Keratinocyte (primary cell): ENCODE measurements at regions not wholly inside any gene's neighbourhood (a gene's known extent, or its start where the extent isn't known, plus 50 kb on each side); places are given as distances from the start of the nearest gene placed in this dataset.

ENCODE experiments used
- DNase-seq: peaks from one replicate; pipeline ENCODE4 v3.0.0-alpha.2; 2011; ENCODE audit warnings: low read depth, missing footprints, low spot score
- FAIRE-seq: peaks from 2 replicates; lab custom pipeline; 2011; peaks lifted over from hg19 to GRCh38; lab: Jason Lieb, UNC
- H2AFZ ChIP-seq: 2 replicates; pipeline ENCODE4 v1.6.0; 2012; ENCODE audit warnings: low read length, control low read depth, inconsistent platforms; ENCODE audit not compliant: control insufficient read depth
- H3K27ac ChIP-seq: 2 replicates; pipeline ENCODE4 v1.5.1; 2011; ENCODE audit warnings: low read length; ENCODE audit not compliant: control insufficient read depth, insufficient read depth
- H3K27me3 ChIP-seq: 3 replicates; pipeline ENCODE4 v1.6.0; 2011; ENCODE audit warnings: low read length; ENCODE audit not compliant: control insufficient read depth, insufficient read depth; ENCODE audit errors: extremely low read depth
- H3K36me3 ChIP-seq, 2 experiments: 2 replicates in 1 of 2; 3 replicates in 1 of 2; pipeline ENCODE4 v1.5.1; 2011; ENCODE audit warnings: low read length in 2 of 2, mild to moderate bottlenecking in 1 of 2; ENCODE audit not compliant: control insufficient read depth in 2 of 2, insufficient read depth in 2 of 2; ENCODE audit errors: extremely low read depth in 1 of 2
- H3K4me1 ChIP-seq: 3 replicates; pipeline ENCODE4 v1.5.1; 2011; ENCODE audit warnings: low read length; ENCODE audit not compliant: control insufficient read depth, insufficient read depth; ENCODE audit errors: extremely low read depth
- H3K4me2 ChIP-seq: 3 replicates; pipeline ENCODE4 v1.6.0; 2011; ENCODE audit warnings: low read depth, low read length; ENCODE audit not compliant: control insufficient read depth, insufficient read depth; ENCODE audit errors: extremely low read depth
- H3K4me3 ChIP-seq, 3 experiments: fragments of 200-600 bp in 1 of 3; sonication (generic) in 1 of 3; 2 replicates in 2 of 3; 3 replicates in 1 of 3; pipeline ENCODE4 v1.5.1; 2011 to 2016; ENCODE audit warnings: low read length in 3 of 3, mild to moderate bottlenecking in 3 of 3, control low read depth in 2 of 3, inconsistent platforms in 1 of 3, low read depth in 1 of 3, mixed read lengths in 1 of 3, mixed run types in 1 of 3, moderate library complexity in 1 of 3; ENCODE audit not compliant: control insufficient read depth in 2 of 3, insufficient read depth in 2 of 3; ENCODE audit errors: extremely low read depth in 1 of 3
- H3K79me2 ChIP-seq: 2 replicates; pipeline ENCODE4 v1.6.0; 2012; ENCODE audit warnings: low read length; ENCODE audit not compliant: control insufficient read depth, insufficient read depth
- H3K9ac ChIP-seq: 3 replicates; pipeline ENCODE4 v1.6.0; 2011; ENCODE audit warnings: low read length; ENCODE audit not compliant: control insufficient read depth, insufficient read depth; ENCODE audit errors: extremely low read depth
- H3K9me1 ChIP-seq: 3 replicates; pipeline ENCODE4 v1.6.0; 2011; ENCODE audit warnings: low read length; ENCODE audit not compliant: control insufficient read depth, insufficient read depth; ENCODE audit errors: extremely low read depth
- H3K9me3 ChIP-seq: 2 replicates; pipeline ENCODE4 v1.5.1; 2012; ENCODE audit warnings: low read depth, low read length; ENCODE audit not compliant: control insufficient read depth
- H4K20me1 ChIP-seq: 3 replicates; pipeline ENCODE4 v1.6.0; 2011; ENCODE audit warnings: low read length; ENCODE audit not compliant: control insufficient read depth, insufficient read depth; ENCODE audit errors: extremely low read depth
- EZH2 ChIP-seq: IDR thresholded peaks from one replicate; pipeline ENCODE4 v1.6.1; 2012; ENCODE audit warnings: inconsistent platforms, mild to moderate bottlenecking, low read length, moderate library complexity
- dilution Hi-C: fragments of 300-500 bp; cut with MboI; formaldehyde crosslinking; loops from one replicate; pipeline ENCODE4 v1.7.0; 2020; ENCODE audit warnings: low sequenced_read_pairs; ENCODE audit not compliant: extremely low pct_ligation_motif_present
- TF ChIP-seq, protein P1 (sequence below), 3 experiments: IDR thresholded peaks in 1 of 3; conservative IDR thresholded peaks in 1 of 3; optimal IDR thresholded peaks in 1 of 3; 2 replicates in 2 of 3; 3 replicates in 1 of 3; pipeline versions ENCODE3 to v1.5.1; 2011; ENCODE audit warnings: low read length in 3 of 3, mild to moderate bottlenecking in 3 of 3, moderate library complexity in 2 of 3, control low read depth in 1 of 3, inconsistent platforms in 1 of 3; ENCODE audit not compliant: insufficient read depth in 2 of 3; ENCODE audit errors: extremely low read depth in 1 of 3

DNA sequence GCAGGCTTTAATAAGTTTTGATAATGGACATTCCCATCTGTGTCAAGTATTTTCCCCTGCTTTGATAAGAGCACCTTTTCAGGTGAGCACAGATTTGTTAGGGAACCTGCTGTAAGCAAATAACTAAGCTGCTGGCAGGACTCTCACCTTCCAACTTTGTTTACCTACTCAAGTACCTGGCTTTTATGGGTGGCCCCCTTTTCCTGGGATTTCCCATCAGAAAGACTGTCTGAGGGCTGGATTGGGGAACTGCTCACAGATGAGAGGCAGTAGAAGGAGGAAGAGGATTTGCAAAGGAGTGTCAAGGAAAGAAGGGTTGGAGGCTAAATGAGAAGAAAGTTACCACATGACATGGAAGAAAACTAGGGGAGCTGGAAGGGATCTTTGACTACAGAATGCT lies 210.1 kb upstream of the RIMS1 start:
- no peaks in the 10 kb centered on the region for H3K79me2 ChIP-seq
- dilution Hi-C loops, result no loop called here
- no peaks in the 10 kb centered on the region for H3K27me3 ChIP-seq
- no peak overlapping the region for H2AFZ ChIP-seq
- H3K9ac ChIP-seq, result no peak overlapping the region
- no peak overlapping the region for H3K4me2 ChIP-seq
- H3K36me3 ChIP-seq, result no peaks in the 10 kb centered on the region
- no peaks in the 10 kb centered on the region for H3K9me3 ChIP-seq
- H3K9me1 ChIP-seq, result no peaks in the 10 kb centered on the region
- no peak overlapping the region for H3K27ac ChIP-seq
- H3K4me3 ChIP-seq, result no peak overlapping the region
- FAIRE-seq (no peak), DNase-seq (no peak)
- no peak for TF ChIP-seq EZH2
- TF ChIP-seq, protein P1, sequence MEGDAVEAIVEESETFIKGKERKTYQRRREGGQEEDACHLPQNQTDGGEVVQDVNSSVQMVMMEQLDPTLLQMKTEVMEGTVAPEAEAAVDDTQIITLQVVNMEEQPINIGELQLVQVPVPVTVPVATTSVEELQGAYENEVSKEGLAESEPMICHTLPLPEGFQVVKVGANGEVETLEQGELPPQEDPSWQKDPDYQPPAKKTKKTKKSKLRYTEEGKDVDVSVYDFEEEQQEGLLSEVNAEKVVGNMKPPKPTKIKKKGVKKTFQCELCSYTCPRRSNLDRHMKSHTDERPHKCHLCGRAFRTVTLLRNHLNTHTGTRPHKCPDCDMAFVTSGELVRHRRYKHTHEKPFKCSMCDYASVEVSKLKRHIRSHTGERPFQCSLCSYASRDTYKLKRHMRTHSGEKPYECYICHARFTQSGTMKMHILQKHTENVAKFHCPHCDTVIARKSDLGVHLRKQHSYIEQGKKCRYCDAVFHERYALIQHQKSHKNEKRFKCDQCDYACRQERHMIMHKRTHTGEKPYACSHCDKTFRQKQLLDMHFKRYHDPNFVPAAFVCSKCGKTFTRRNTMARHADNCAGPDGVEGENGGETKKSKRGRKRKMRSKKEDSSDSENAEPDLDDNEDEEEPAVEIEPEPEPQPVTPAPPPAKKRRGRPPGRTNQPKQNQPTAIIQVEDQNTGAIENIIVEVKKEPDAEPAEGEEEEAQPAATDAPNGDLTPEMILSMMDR (optimal IDR thresholded peaks at IDR 0.05 in 1 of 3, IDR thresholded peaks at IDR 0.05 in 1 of 3, conservative IDR thresholded peaks at IDR 0.05 in 1 of 3; ENCODE audit: extremely low read depth in 1 of 3, insufficient read depth in 2 of 3, low read length in 3 of 3), result no peak
- no peaks in the 10 kb centered on the region for H4K20me1 ChIP-seq
- no peaks in the 10 kb centered on the region for H3K4me1 ChIP-seq

- H3K4me1 ChIP-seq, result no peaks in the 10 kb centered on the region
- H3K9ac ChIP-seq, result no peak overlapping the region
- no peaks in the 10 kb centered on the region for H3K36me3 ChIP-seq
- H3K9me3 ChIP-seq, result no peaks in the 10 kb centered on the region
- no peaks in the 10 kb centered on the region for H4K20me1 ChIP-seq
- no peak for DNase-seq
- dilution Hi-C loops, result no loop called here
- TF ChIP-seq, protein P1 (optimal IDR thresholded peaks at IDR 0.05 in 1 of 3, IDR thresholded peaks at IDR 0.05 in 1 of 3, conservative IDR thresholded peaks at IDR 0.05 in 1 of 3; ENCODE audit: extremely low read depth in 1 of 3, insufficient read depth in 2 of 3, low read length in 3 of 3), result no peak
- TF ChIP-seq EZH2, result no peak
- H3K79me2 ChIP-seq, result no peaks in the 10 kb centered on the region
- no peak overlapping the region for H3K4me2 ChIP-seq
- no peaks in the 10 kb centered on the region for H3K9me1 ChIP-seq
- no peak for FAIRE-seq
- H3K27me3 ChIP-seq, result no peaks in the 10 kb centered on the region
- H2AFZ ChIP-seq, result no peak overlapping the region
- H3K4me3 ChIP-seq, result no peak overlapping the region
- no peak overlapping the region for H3K27ac ChIP-seq
These were observed 208.3 kb upstream of the RIMS1 start for GRCh38 chr6:71678091-71678490.
